Stimulated activated memory B cell treated with anti-CD40 and anti-IgM and Interleukin-4, amounts not matched to agents 10 μg/mL and 1 μg/mL and 100 μg/mL, for 72 hours (primary cell): ENCODE measurements at regions not wholly inside any gene's neighbourhood (a gene's known extent, or its start where the extent isn't known, plus 50 kb on each side); places are given as distances from the start of the nearest gene placed in this dataset.
A peak's percentile ranks its signal among the peaks of the same experiment; 100 is the strongest.
"Not testable (repeated sequence)": the region's sequence is repeated elsewhere in the genome, so short reads cannot be mapped to it uniquely, and the experiment has no call there.

ENCODE experiments used
- ATAC-seq: fragments of 150-1000 bp; cut with Tn5 transposase; 2 replicates; pipeline ENCODE4 v1.10.0; 2021
- H3K27ac Mint-ChIP-seq: one replicate; pipeline ENCODE4 v1.8.0; 2022; ENCODE audit warnings: mild to moderate bottlenecking, mixed read lengths
- H3K27me3 Mint-ChIP-seq: one replicate; pipeline ENCODE4 v1.8.0; 2022; ENCODE audit warnings: mixed read lengths
- H3K36me3 Mint-ChIP-seq: one replicate; pipeline ENCODE4 v1.8.0; 2022; ENCODE audit warnings: mixed read lengths
- H3K4me1 Mint-ChIP-seq: one replicate; pipeline ENCODE4 v1.8.0; 2022; ENCODE audit warnings: mixed read lengths
- H3K4me3 Mint-ChIP-seq: one replicate; pipeline ENCODE4 v1.8.0; 2022; ENCODE audit warnings: mild to moderate bottlenecking, moderate library complexity, mixed read lengths
- H3K9me3 Mint-ChIP-seq: one replicate; pipeline ENCODE4 v1.8.0; 2022; ENCODE audit warnings: mixed read lengths

- no peak overlapping the region for H3K4me3 Mint-ChIP-seq
- H3K36me3 Mint-ChIP-seq = no peaks in the 10 kb centered on the region
- no peak overlapping the region for H3K27ac Mint-ChIP-seq
- peaks cover 6% of the 10 kb centered on the region for H3K27me3 Mint-ChIP-seq
- no peaks in the 10 kb centered on the region for H3K9me3 Mint-ChIP-seq
- no peaks in the 10 kb centered on the region for H3K4me1 Mint-ChIP-seq
- no peak for ATAC-seq
These were observed 268.5 kb upstream of the EXOC2 start for GRCh38 chr6:961407-961960.

- Mint-ChIP-seq H3K4me1 (no peaks in the 10 kb centered on the region), H3K4me3 (no peak overlapping the region), H3K36me3 (no peaks in the 10 kb centered on the region), H3K27ac (no peak overlapping the region), H3K27me3 (peaks cover 10% of the 10 kb centered on the region), H3K9me3 (no peaks in the 10 kb centered on the region)
- no peak for ATAC-seq
These were observed 267.4 kb upstream of the EXOC2 start for GRCh38 chr6:960356-960755.

GRCh38 chr6:958488-958887 lies 265.5 kb upstream of the EXOC2 start:
- Mint-ChIP-seq H3K9me3 (no peaks in the 10 kb centered on the region), H3K27me3 (peaks cover 20% of the 10 kb centered on the region), H3K27ac (no peak overlapping the region), H3K4me1 (no peaks in the 10 kb centered on the region), H3K36me3 (no peaks in the 10 kb centered on the region), H3K4me3 (no peak overlapping the region)
- no peak for ATAC-seq

GRCh38 chr6:951399-952181 lies 258.7 kb upstream of the EXOC2 start:
- no peaks in the 10 kb centered on the region for H3K36me3 Mint-ChIP-seq
- H3K4me1 Mint-ChIP-seq = no peaks in the 10 kb centered on the region
- H3K27me3 Mint-ChIP-seq = peaks cover 19% of the 10 kb centered on the region
- H3K4me3 Mint-ChIP-seq = no peak overlapping the region
- H3K9me3 Mint-ChIP-seq = no peaks in the 10 kb centered on the region
- H3K27ac Mint-ChIP-seq = no peak overlapping the region
- no peak for ATAC-seq

- peak; percentile 40 for ATAC-seq
- H3K27me3 Mint-ChIP-seq = no peaks in the 10 kb centered on the region
- H3K9me3 Mint-ChIP-seq = no peaks in the 10 kb centered on the region
- H3K4me3 Mint-ChIP-seq = no peak overlapping the region
- H3K4me1 Mint-ChIP-seq = no peaks in the 10 kb centered on the region
- no peaks in the 10 kb centered on the region for H3K36me3 Mint-ChIP-seq
- H3K27ac Mint-ChIP-seq = no peak overlapping the region
These were observed 254.4 kb upstream of the EXOC2 start for GRCh38 chr6:947235-947934.

GRCh38 chr6:946546-946945 lies 253.6 kb upstream of the EXOC2 start:
- no peak for ATAC-seq
- H3K9me3 Mint-ChIP-seq = no peaks in the 10 kb centered on the region
- no peaks in the 10 kb centered on the region for H3K4me1 Mint-ChIP-seq
- no peak overlapping the region for H3K4me3 Mint-ChIP-seq
- no peaks in the 10 kb centered on the region for H3K36me3 Mint-ChIP-seq
- H3K27me3 Mint-ChIP-seq = no peaks in the 10 kb centered on the region
- H3K27ac Mint-ChIP-seq = no peak overlapping the region

- Mint-ChIP-seq H3K9me3 (no peaks in the 10 kb centered on the region), H3K4me1 (no peaks in the 10 kb centered on the region), H3K27ac (no peak overlapping the region), H3K4me3 (no peak overlapping the region), H3K36me3 (no peaks in the 10 kb centered on the region), H3K27me3 (peaks cover 40% of the 10 kb centered on the region)
- ATAC-seq = no peak
These were observed 246.8 kb upstream of the EXOC2 start for GRCh38 chr6:939526-940252.

- H3K27ac Mint-ChIP-seq = no peak overlapping the region
- H3K36me3 Mint-ChIP-seq = no peaks in the 10 kb centered on the region
- peaks cover 43% of the 10 kb centered on the region for H3K27me3 Mint-ChIP-seq
- H3K4me1 Mint-ChIP-seq = no peaks in the 10 kb centered on the region
- ATAC-seq = no peak
- H3K9me3 Mint-ChIP-seq = no peaks in the 10 kb centered on the region
- no peak overlapping the region for H3K4me3 Mint-ChIP-seq
These were observed 246.0 kb upstream of the EXOC2 start for GRCh38 chr6:938916-939315.

- no peak overlapping the region for H3K27ac Mint-ChIP-seq
- H3K9me3 Mint-ChIP-seq = no peaks in the 10 kb centered on the region
- no peaks in the 10 kb centered on the region for H3K36me3 Mint-ChIP-seq
- no peak for ATAC-seq
- H3K4me3 Mint-ChIP-seq = no peak overlapping the region
- H3K4me1 Mint-ChIP-seq = no peaks in the 10 kb centered on the region
- H3K27me3 Mint-ChIP-seq = peaks cover 43% of the 10 kb centered on the region
These were observed 245.4 kb upstream of the EXOC2 start for GRCh38 chr6:938271-938905.

GRCh38 chr6:935582-935981 lies 242.6 kb upstream of the EXOC2 start:
- Mint-ChIP-seq H3K4me1 (no peaks in the 10 kb centered on the region), H3K4me3 (no peak overlapping the region), H3K27me3 (peaks cover 41% of the 10 kb centered on the region), H3K27ac (no peak overlapping the region), H3K9me3 (peaks cover 5% of the 10 kb centered on the region), H3K36me3 (no peaks in the 10 kb centered on the region)
- no peak for ATAC-seq

GRCh38 chr6:934686-935085 lies 241.7 kb upstream of the EXOC2 start:
- ATAC-seq = no peak
- H3K27me3 Mint-ChIP-seq = peaks cover 32% of the 10 kb centered on the region

GRCh38 chr6:931919-932318 lies 239.0 kb upstream of the EXOC2 start:
- Mint-ChIP-seq H3K27me3 (peaks cover 22% of the 10 kb centered on the region), H3K9me3 (peaks cover 14% of the 10 kb centered on the region)
- not testable (repeated sequence) for ATAC-seq, H3K36me3 Mint-ChIP-seq, H3K4me1 Mint-ChIP-seq, H3K27ac Mint-ChIP-seq, H3K4me3 Mint-ChIP-seq

More at GRCh38 chr6:934686-935085, 241.7 kb upstream of the EXOC2 start:
- Mint-ChIP-seq H3K36me3 (no peaks in the 10 kb centered on the region), H3K27ac (no peak overlapping the region), H3K4me3 (no peak overlapping the region), H3K4me1 (no peaks in the 10 kb centered on the region), H3K9me3 (peaks cover 5% of the 10 kb centered on the region)

- peaks cover 19% of the 10 kb centered on the region for H3K9me3 Mint-ChIP-seq
- H3K4me3 Mint-ChIP-seq = no peak overlapping the region
- peaks cover 49% of the 10 kb centered on the region for H3K27me3 Mint-ChIP-seq
- H3K27ac Mint-ChIP-seq = no peak overlapping the region
- no peaks in the 10 kb centered on the region for H3K4me1 Mint-ChIP-seq
- H3K36me3 Mint-ChIP-seq = no peaks in the 10 kb centered on the region
- ATAC-seq = no peak
These were observed 234.2 kb upstream of the EXOC2 start for GRCh38 chr6:927157-927556.

GRCh38 chr6:925656-926213 lies 232.8 kb upstream of the EXOC2 start:
- H3K27ac Mint-ChIP-seq = no peak overlapping the region
- peaks cover 49% of the 10 kb centered on the region for H3K27me3 Mint-ChIP-seq
- no peak for ATAC-seq
- no peaks in the 10 kb centered on the region for H3K4me1 Mint-ChIP-seq
- peaks cover 18% of the 10 kb centered on the region for H3K9me3 Mint-ChIP-seq
- no peaks in the 10 kb centered on the region for H3K36me3 Mint-ChIP-seq
- H3K4me3 Mint-ChIP-seq = no peak overlapping the region

GRCh38 chr6:924661-925060 lies 231.7 kb upstream of the EXOC2 start:
- no peak for ATAC-seq
- H3K4me3 Mint-ChIP-seq = no peak overlapping the region
- no peaks in the 10 kb centered on the region for H3K36me3 Mint-ChIP-seq
- peaks cover 49% of the 10 kb centered on the region for H3K27me3 Mint-ChIP-seq
- H3K9me3 Mint-ChIP-seq = peaks cover 24% of the 10 kb centered on the region
- no peaks in the 10 kb centered on the region for H3K4me1 Mint-ChIP-seq
- H3K27ac Mint-ChIP-seq = no peak overlapping the region
